H9 (cell line): ENCODE measurements at regions not wholly inside any gene's neighbourhood (a gene's known extent, or its start where the extent isn't known, plus 50 kb on each side); places are given as distances from the start of the nearest gene placed in this dataset.

Source experiments
- DNase-seq: peaks from one replicate; pipeline ENCODE4 v3.0.0-alpha.2; 2017
- H2AFZ ChIP-seq: one replicate; pipeline ENCODE4 v1.6.1; 2013; ENCODE audit warnings: mild to moderate bottlenecking, low read length, control low read depth, moderate library complexity
- H2AK5ac ChIP-seq: 2 replicates; pipeline ENCODE4 v1.6.1; 2013; ENCODE audit warnings: low read length, control low read depth, mixed read lengths; ENCODE audit not compliant: insufficient read length
- H2BK120ac ChIP-seq: one replicate; pipeline ENCODE4 v1.6.1; 2013; ENCODE audit warnings: low read depth, mild to moderate bottlenecking, low read length, control low read depth, inconsistent platforms; ENCODE audit not compliant: poor library complexity, severe bottlenecking
- H2BK12ac ChIP-seq: 2 replicates; pipeline ENCODE4 v1.6.1; 2013; ENCODE audit warnings: low read length, control low read depth, mixed read lengths, low read depth; ENCODE audit not compliant: insufficient read length
- H2BK15ac ChIP-seq: 2 replicates; pipeline ENCODE4 v1.6.1; 2013; ENCODE audit warnings: low read depth, low read length, control low read depth
- H2BK20ac ChIP-seq: one replicate; pipeline ENCODE4 v1.6.1; 2013; ENCODE audit warnings: low read depth, mild to moderate bottlenecking, low read length, control low read depth, inconsistent platforms; ENCODE audit not compliant: poor library complexity, severe bottlenecking
- H2BK5ac ChIP-seq: 2 replicates; pipeline ENCODE4 v1.6.1; 2013; ENCODE audit warnings: low read length, control low read depth, mixed read lengths; ENCODE audit not compliant: insufficient read length
- H3K14ac ChIP-seq: 2 replicates; pipeline ENCODE4 v1.6.1; 2013; ENCODE audit warnings: low read length, control low read depth; ENCODE audit not compliant: insufficient read depth
- H3K18ac ChIP-seq: 2 replicates; pipeline ENCODE4 v1.6.1; 2013; ENCODE audit warnings: low read depth, mild to moderate bottlenecking, mixed read lengths, low read length, control low read depth; ENCODE audit not compliant: insufficient read length
- H3K23ac ChIP-seq: 2 replicates; pipeline ENCODE4 v1.6.1; 2013; ENCODE audit warnings: low read length, control low read depth, mixed read lengths, low read depth; ENCODE audit not compliant: insufficient read length
- H3K23me2 ChIP-seq: 2 replicates; pipeline ENCODE4 v1.6.1; 2013; ENCODE audit warnings: low read depth, mild to moderate bottlenecking, mixed read lengths, low read length, control low read depth; ENCODE audit not compliant: insufficient read length, poor library complexity, severe bottlenecking
- H3K27ac ChIP-seq: 2 replicates; pipeline ENCODE4 v1.5.1; 2013; ENCODE audit warnings: low read length, control low read depth, mixed read lengths, low read depth; ENCODE audit not compliant: insufficient read length
- H3K27me3 ChIP-seq: 2 replicates; pipeline ENCODE4 v1.6.1; 2013; ENCODE audit warnings: low read length, control low read depth, inconsistent platforms; ENCODE audit not compliant: insufficient read depth
- H3K4ac ChIP-seq: 2 replicates; pipeline ENCODE4 v1.6.1; 2013; ENCODE audit warnings: low read depth, mild to moderate bottlenecking, control low read depth, inconsistent platforms, low read length, moderate library complexity
- H3K4me1 ChIP-seq: 2 replicates; pipeline ENCODE4 v1.6.1; 2013; ENCODE audit warnings: low read length, control low read depth, inconsistent platforms; ENCODE audit not compliant: insufficient read depth
- H3K4me2 ChIP-seq: 2 replicates; pipeline ENCODE4 v1.6.1; 2013; ENCODE audit warnings: low read length, control low read depth, mixed read lengths; ENCODE audit not compliant: insufficient read length, insufficient read depth
- H3K56ac ChIP-seq: 2 replicates; pipeline ENCODE4 v1.6.1; 2013; ENCODE audit warnings: low read depth, mild to moderate bottlenecking, mixed read lengths, low read length, control low read depth; ENCODE audit not compliant: insufficient read length
- H3K79me1 ChIP-seq: 2 replicates; pipeline ENCODE4 v1.6.1; 2013; ENCODE audit warnings: low read depth, mild to moderate bottlenecking, moderate library complexity, low read length, control low read depth, inconsistent platforms; ENCODE audit not compliant: insufficient read depth, poor library complexity, severe bottlenecking
- H3K79me2 ChIP-seq: 2 replicates; pipeline ENCODE4 v1.6.1; 2013; ENCODE audit warnings: low read length, control low read depth, inconsistent platforms; ENCODE audit not compliant: insufficient read depth
- H3K9ac ChIP-seq: 2 replicates; pipeline ENCODE4 v1.6.1; 2013; ENCODE audit warnings: low read length, control low read depth, mixed read lengths; ENCODE audit not compliant: insufficient read length; ENCODE audit errors: extremely low read depth
- H3K9me3 ChIP-seq: one replicate; pipeline ENCODE4 v1.6.1; 2013; ENCODE audit warnings: low read depth, low read length, inconsistent platforms; ENCODE audit not compliant: control insufficient read depth
- H3T11ph ChIP-seq: one replicate; pipeline ENCODE4 v1.6.1; 2013; ENCODE audit warnings: mild to moderate bottlenecking, low read length, control low read depth, inconsistent platforms
- H4K20me1 ChIP-seq: one replicate; pipeline ENCODE4 v1.6.1; 2013; ENCODE audit not compliant: control insufficient read depth, insufficient read length, insufficient read depth
- H4K5ac ChIP-seq: 2 replicates; pipeline ENCODE4 v1.6.1; 2013; ENCODE audit warnings: low read depth, mild to moderate bottlenecking, mixed read lengths, low read length, control low read depth; ENCODE audit not compliant: insufficient read length
- H4K8ac ChIP-seq: replicated peaks from 2 replicates; pipeline ENCODE4 v1.6.1; 2013; ENCODE audit warnings: low read length, control low read depth, mixed read lengths, low read depth; ENCODE audit not compliant: insufficient read length
- H4K91ac ChIP-seq: 2 replicates; pipeline ENCODE4 v1.6.1; 2013; ENCODE audit warnings: low read depth, mild to moderate bottlenecking, moderate library complexity, mixed read lengths, low read length, control low read depth; ENCODE audit not compliant: insufficient read length
- H3K27ac Mint-ChIP-seq, 3 experiments: 2 replicates in 2 of 3; 3 replicates in 1 of 3; pipeline ENCODE4 v1.8.0; 2020 to 2021; ENCODE audit warnings: mixed read lengths in 3 of 3, mild to moderate bottlenecking in 1 of 3, moderate library complexity in 1 of 3
- H3K27me3 Mint-ChIP-seq: 2 replicates; pipeline ENCODE4 v1.8.0; 2021; ENCODE audit warnings: low read depth, mild to moderate bottlenecking, moderate library complexity, mixed read lengths
- H3K36me3 Mint-ChIP-seq, 3 experiments: 2 replicates in 2 of 3; 3 replicates in 1 of 3; pipeline ENCODE4 v1.8.0; 2020 to 2021; ENCODE audit warnings: low read depth in 3 of 3, mixed read lengths in 3 of 3; ENCODE audit not compliant: insufficient read depth in 1 of 3
- H3K4me1 Mint-ChIP-seq, 2 experiments: 2 replicates each; pipeline ENCODE4 v1.8.0; 2020; ENCODE audit warnings: mixed read lengths in 2 of 2
- H3K4me3 Mint-ChIP-seq, 2 experiments: 2 replicates in 1 of 2; 3 replicates in 1 of 2; pipeline ENCODE4 v1.8.0; 2020 to 2021; ENCODE audit warnings: mild to moderate bottlenecking in 2 of 2, mixed read lengths in 2 of 2, moderate library complexity in 1 of 2
- H3K9me3 Mint-ChIP-seq, 2 experiments: 2 replicates in 1 of 2; 3 replicates in 1 of 2; pipeline ENCODE4 v1.8.0; 2020; ENCODE audit warnings: mild to moderate bottlenecking in 2 of 2, mixed read lengths in 2 of 2, moderate library complexity in 1 of 2
- CTCF ChIP-seq: fragments of 200-600 bp; sonication (generic); conservative IDR thresholded peaks from 3 replicates; pipeline ENCODE4 v1.8.0; 2021; ENCODE audit warnings: antibody characterized with exemption, mild to moderate bottlenecking
- WGBS: extraction: QIAGEN DNeasy Blood & Tissue Kit; methylation state at CpG from one replicate; pipeline ENCODE4 v1.1.7; 2013; ENCODE audit warnings: missing lambda C conversion rate, low lambda C conversion rate, mixed read lengths; ENCODE audit not compliant: insufficient read length; ENCODE audit errors: extremely low coverage; 5-methylcytosine and 5-hydroxymethylcytosine counted together

- H3T11ph ChIP-seq = no peak overlapping the region
- no peak overlapping the region for H3K9ac ChIP-seq
- H3K4me2 ChIP-seq = no peak overlapping the region
- Mint-ChIP-seq H3K9me3 (no peaks in the 10 kb centered on the region; a peak in 1 of 5 replicates), H3K27ac (no peak overlapping the region), H3K4me1 (peaks cover 4 to 7% of the 10 kb centered on the region in 2 experiments; a peak in 3 of 4 replicates), H3K36me3 (no peaks in the 10 kb centered on the region; a peak in 1 of 7 replicates), H3K4me3 (no peak overlapping the region), H3K27me3 (no peaks in the 10 kb centered on the region)
- no peak overlapping the region for H2BK15ac ChIP-seq
- H4K5ac ChIP-seq = no peak overlapping the region
- H3K27me3 ChIP-seq = no peaks in the 10 kb centered on the region
- H3K18ac ChIP-seq = no peak overlapping the region
- no peaks in the 10 kb centered on the region for H3K79me2 ChIP-seq
- H3K9me3 ChIP-seq = no peaks in the 10 kb centered on the region
- no peak overlapping the region for H3K56ac ChIP-seq
- no CpG with 5 or more reads among the region's 4 CpGs for WGBS
- no peak overlapping the region for H3K4ac ChIP-seq
- H2BK12ac ChIP-seq = no peak overlapping the region
- H3K23me2 ChIP-seq = no peaks in the 10 kb centered on the region
- DNase-seq = no peak
- H2BK120ac ChIP-seq = no peak overlapping the region
- H2BK5ac ChIP-seq = no peak overlapping the region
- no peak overlapping the region for H4K91ac ChIP-seq
- no peak for TF ChIP-seq CTCF
- peaks cover 3% of the 10 kb centered on the region; the same call in 1 of the 2 replicates for H3K4me1 ChIP-seq
- H2AK5ac ChIP-seq = no peak overlapping the region
- H3K79me1 ChIP-seq = no peaks in the 10 kb centered on the region
- H3K14ac ChIP-seq = no peak overlapping the region
- H4K20me1 ChIP-seq = no peaks in the 10 kb centered on the region
- no peak overlapping the region for H2AFZ ChIP-seq
- H3K27ac ChIP-seq = no peak overlapping the region
- H2BK20ac ChIP-seq = no peak overlapping the region
- H4K8ac ChIP-seq = no peak overlapping the region
- no peak overlapping the region for H3K23ac ChIP-seq
Measured at GRCh38 chr5:54387031-54387430, 68.5 kb upstream of the HSPB3 start.
